ENCODE measurements at regions not wholly inside any gene's neighbourhood (a gene's known extent, or its start where the extent isn't known, plus 50 kb on each side); places are given as distances from the start of the nearest gene placed in this dataset.

DNA sequence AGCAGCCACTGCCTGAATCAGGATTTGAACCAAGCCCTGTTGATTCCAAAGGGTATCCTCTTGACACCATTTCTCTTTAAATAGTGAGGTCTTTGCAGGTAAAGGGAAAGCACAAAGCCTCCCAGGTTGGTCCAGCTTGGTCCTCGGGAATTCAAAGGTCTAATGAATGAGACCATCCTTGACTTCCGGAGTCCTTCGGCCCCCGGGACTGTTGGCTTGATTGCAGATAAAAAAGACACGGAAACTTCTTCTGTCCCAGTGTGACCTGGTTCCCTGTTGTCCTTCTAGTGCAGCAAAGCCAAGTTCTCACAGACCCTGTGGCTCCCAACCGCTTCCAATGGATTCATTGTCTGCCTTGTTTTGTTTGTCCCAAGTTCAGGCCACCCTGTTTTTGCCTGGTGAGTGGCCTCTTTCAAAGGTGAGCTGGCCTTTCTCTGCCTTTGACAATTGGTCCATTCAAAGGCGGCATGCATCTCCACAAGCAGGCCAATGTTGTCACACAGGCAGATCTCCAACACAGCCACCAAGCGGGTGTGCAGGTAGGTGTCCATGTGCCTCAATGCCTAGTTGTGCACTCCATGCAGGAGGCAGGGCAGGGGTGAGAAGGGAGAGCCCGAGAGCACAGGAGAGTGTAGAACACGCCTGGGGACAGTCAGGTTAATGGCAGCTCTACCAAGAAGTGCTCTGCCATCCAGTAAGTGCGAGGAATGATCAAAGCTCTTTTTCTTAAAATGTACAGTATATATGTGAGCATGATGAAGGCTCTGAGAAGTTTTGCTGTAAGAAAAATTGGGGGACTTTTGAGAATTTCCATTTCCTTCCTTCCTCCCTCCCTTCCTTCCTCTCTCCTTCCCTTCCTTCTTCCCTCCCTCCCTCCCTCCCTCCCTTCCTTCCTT, 82.1 kb upstream of the ZBTB40 start:
- H3K4me3 ChIP-seq (ENCODE audit: low read depth, low read length): no peak overlapping the region
- TF ChIP-seq, protein P1, sequence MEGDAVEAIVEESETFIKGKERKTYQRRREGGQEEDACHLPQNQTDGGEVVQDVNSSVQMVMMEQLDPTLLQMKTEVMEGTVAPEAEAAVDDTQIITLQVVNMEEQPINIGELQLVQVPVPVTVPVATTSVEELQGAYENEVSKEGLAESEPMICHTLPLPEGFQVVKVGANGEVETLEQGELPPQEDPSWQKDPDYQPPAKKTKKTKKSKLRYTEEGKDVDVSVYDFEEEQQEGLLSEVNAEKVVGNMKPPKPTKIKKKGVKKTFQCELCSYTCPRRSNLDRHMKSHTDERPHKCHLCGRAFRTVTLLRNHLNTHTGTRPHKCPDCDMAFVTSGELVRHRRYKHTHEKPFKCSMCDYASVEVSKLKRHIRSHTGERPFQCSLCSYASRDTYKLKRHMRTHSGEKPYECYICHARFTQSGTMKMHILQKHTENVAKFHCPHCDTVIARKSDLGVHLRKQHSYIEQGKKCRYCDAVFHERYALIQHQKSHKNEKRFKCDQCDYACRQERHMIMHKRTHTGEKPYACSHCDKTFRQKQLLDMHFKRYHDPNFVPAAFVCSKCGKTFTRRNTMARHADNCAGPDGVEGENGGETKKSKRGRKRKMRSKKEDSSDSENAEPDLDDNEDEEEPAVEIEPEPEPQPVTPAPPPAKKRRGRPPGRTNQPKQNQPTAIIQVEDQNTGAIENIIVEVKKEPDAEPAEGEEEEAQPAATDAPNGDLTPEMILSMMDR (IDR thresholded peaks at IDR 0.05; ENCODE audit: low read depth, low read length): no peak

DNA sequence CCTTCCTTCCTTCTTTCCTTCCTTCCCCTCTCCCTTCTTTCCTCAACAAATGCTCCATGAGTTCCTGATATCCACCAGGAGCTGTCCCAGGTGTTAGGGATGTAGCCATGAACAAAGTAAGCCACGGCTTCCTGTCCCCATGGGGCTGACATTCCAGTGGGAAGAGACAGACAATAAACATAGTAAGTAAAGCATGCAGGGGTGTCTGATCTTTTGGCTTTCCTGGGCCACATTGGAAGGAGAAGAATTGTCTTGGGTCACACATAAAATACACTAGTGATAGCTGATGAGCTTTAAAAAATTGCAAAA, 81.5 kb upstream of the ZBTB40 start:
- no peak overlapping the region for H3K4me3 ChIP-seq (ENCODE audit: low read depth, low read length)
- TF ChIP-seq, protein P1 (IDR thresholded peaks at IDR 0.05; ENCODE audit: low read depth, low read length): no peak

GRCh38 chr1:22371408-22371807, 80.2 kb upstream of the ZBTB40 start:
- TF ChIP-seq, protein P1 (IDR thresholded peaks at IDR 0.05; ENCODE audit: low read depth, low read length): no peak
- no peak overlapping the region for H3K4me3 ChIP-seq (ENCODE audit: low read depth, low read length)

GRCh38 chr1:22373252-22373651, 78.4 kb upstream of the ZBTB40 start:
- TF ChIP-seq, protein P1 (IDR thresholded peaks at IDR 0.05; ENCODE audit: low read depth, low read length): no peak
- H3K4me3 ChIP-seq (ENCODE audit: low read depth, low read length): no peak overlapping the region

- TF ChIP-seq, protein P1 (IDR thresholded peaks at IDR 0.05; ENCODE audit: low read depth, low read length): no peak
- no peak overlapping the region for H3K4me3 ChIP-seq (ENCODE audit: low read depth, low read length)
Measured at GRCh38 chr1:22374001-22374400, 77.7 kb upstream of the ZBTB40 start.

GRCh38 chr1:22375601-22376000, 76.0 kb upstream of the ZBTB40 start:
- TF ChIP-seq, protein P1 (IDR thresholded peaks at IDR 0.05; ENCODE audit: low read depth, low read length): no peak
- H3K4me3 ChIP-seq (ENCODE audit: low read depth, low read length): no peak overlapping the region

- H3K4me3 ChIP-seq (ENCODE audit: low read depth, low read length): no peak overlapping the region
- TF ChIP-seq, protein P1 (IDR thresholded peaks at IDR 0.05; ENCODE audit: low read depth, low read length): no peak
Measured at GRCh38 chr1:22376001-22376400, 75.7 kb upstream of the ZBTB40 start.
